Testis (tissue), 2 donors: ENCODE measurements at regions not wholly inside any gene's neighbourhood (a gene's known extent, or its start where the extent isn't known, plus 50 kb on each side); places are given as distances from the start of the nearest gene placed in this dataset.

Experiments used
- CTCF ChIP-seq, 3 experiments: fragments of 450-650 bp in 2 of 3; fragments of 200-600 bp in 1 of 3; sonication (generic) in 1 of 3; IDR thresholded peaks; one replicate each; pipeline ENCODE4 v1.5.1; 2016 to 2019; ENCODE audit warnings: antibody characterized with exemption in 3 of 3, mild to moderate bottlenecking in 2 of 3, moderate library complexity in 1 of 3
- POLR2A ChIP-seq: fragments of 450-650 bp; IDR thresholded peaks from one replicate; pipeline ENCODE4 v1.6.1; 2017; ENCODE audit warnings: antibody characterized with exemption, mild to moderate bottlenecking, moderate library complexity

- no peak for TF ChIP-seq CTCF (IDR thresholded peaks at IDR 0.05)
- TF ChIP-seq POLR2A: no peak
Measured at GRCh38 chr9:4413856-4414255, 76.4 kb upstream of the SLC1A1 start.
